ENCODE measurements at regions not wholly inside any gene's neighbourhood (a gene's known extent, or its start where the extent isn't known, plus 50 kb on each side); places are given as distances from the start of the nearest gene placed in this dataset.

- ATAC-seq = no peak
These were observed 82.8 kb upstream of the E2F8 start for GRCh38 chr11:19323502-19323901.

DNA sequence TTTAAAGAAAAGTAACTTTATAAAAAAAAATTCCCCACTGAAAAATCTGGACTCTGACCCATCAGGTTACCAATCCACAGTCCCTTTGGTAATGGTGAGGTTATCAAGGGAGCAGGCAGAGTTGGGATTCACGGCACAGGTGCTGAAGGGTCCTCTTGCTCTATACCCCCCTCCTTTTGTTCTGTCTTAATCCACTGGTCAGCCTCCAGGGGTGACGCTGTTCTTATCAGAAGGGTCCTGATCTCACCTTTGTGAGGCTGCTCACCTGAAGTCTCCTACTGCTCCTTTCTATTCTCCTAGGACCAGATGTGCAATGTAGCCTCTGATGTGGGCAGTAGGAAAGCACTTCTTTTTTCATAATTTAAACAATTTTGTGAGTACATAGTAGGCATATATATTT, 80.6 kb upstream of the E2F8 start:
- ATAC-seq = no peak

DNA sequence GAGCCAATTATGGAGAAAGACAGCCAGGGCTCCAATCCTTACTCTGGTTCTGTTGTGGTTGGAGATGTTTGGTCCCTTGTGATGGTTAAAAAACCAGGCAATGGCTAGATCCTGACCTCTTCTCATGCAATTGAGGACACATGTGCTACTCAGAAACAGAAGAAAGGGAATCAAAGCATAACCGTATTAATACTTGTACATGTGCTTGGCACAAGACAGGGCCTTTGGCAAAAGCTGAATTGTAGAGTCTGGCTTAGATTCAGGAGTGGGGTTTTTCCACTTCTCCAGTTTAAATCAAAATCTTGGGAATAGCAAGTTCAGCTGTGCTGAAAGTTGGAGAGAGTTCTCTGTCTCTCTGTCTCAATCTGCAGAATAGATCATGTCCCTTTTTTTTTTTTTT, 80.1 kb upstream of the E2F8 start:
- no peak for ATAC-seq

DNA sequence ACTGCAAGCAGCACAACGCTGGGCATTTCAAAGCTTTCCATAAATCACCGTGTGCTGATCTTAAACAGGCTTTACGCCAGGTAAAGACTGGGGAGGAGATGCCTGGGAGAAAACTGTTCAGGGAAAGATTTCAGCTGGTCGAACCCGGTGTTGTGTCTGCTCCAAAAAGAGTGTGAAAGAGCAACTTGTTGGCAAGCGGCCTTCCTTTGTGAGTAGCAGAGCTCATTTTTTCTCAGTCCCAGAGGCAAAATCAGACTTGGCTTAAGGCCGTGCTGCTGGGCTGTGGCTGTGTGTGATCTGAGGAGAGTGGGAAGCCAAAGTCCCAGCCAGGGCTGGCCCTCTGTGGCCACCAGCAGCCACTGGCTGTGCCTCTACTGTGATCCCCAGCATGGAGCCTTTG, 75.7 kb upstream of the E2F8 start:
- no peak for ATAC-seq

DNA sequence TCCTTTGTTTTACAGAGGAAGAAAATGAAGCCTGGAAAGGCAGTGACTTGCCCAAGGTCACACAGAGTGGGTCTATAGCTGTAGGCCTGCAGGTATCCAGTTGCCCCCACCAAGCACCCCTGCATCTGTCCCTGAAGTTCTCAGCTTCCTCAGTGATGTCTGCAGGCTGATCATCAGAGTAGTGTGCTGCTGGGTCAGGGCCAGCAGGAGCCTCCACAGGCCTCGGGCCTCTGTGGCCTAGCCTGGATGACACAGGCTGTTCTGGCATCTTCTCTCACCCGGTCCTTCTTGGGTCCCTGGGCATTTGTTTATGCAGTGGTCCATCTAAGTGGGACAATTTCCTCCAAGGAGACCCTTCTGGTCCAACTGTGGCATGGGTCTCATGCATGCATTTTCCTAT, 74.8 kb upstream of the E2F8 start:
- no peak for ATAC-seq

- ATAC-seq = no peak
These were observed 72.4 kb upstream of the E2F8 start for GRCh38 chr11:19313140-19313539.

GRCh38 chr11:19311308-19312030, 70.7 kb upstream of the E2F8 start:
- ATAC-seq = peak; percentile 71

GRCh38 chr11:19307498-19307897, 66.8 kb upstream of the E2F8 start:
- no peak for ATAC-seq

DNA sequence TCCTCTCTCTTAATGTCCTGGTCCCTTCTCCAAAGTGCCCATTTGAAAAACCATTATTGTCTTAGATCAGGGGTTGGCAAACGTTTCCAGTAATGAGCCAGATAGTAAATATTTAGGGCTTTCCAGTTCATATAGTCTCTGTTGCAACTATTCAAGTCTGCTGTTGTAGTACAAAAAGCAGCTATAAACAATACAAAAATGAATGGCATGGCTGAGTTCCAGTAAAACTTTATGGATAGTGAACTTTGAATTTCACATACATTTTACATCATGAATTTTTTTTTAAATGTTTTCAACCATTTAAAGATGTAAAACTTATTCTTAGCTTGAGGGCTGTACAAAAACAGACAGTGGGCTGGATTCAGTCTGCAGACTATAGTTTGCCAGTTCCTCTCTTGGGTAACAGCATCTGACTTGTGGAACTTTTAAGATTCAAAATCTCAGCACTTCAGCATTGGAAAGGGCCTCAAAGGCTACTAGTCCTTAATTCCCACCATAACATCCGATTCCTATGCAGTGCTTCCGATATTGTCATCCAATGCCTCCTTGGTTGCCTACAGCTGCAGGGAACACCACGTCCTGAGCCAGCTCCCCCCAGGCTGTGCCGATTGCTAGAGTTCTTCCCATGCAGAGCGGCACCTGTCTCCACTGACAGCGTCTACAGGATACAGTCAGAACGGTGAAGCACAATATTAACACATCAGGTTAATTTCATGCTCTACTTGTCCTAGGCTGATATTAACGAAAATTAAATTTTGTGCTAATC, 65.6 kb upstream of the E2F8 start:
- ATAC-seq = no peak

GRCh38 chr11:19301361-19301760, 60.6 kb upstream of the E2F8 start:
- ATAC-seq = no peak

DNA sequence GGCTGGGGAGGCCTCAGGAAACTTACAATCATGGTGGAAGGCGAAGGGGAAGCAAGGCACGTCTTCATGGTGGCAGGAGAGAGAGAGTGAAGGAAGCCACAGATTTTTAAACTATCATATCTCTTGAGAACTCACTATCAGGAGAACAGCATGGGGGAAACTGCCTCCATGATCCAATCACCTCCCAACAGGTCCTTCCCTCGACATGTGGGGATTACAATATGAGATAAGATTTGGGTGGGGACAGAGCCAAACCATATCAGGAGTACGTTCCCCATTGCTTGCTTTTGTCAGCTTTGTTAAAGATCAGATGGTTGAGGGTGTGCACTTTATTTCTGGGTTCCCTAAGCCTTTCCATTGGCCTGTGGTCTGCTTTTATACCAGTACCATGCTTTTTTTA, 53.7 kb upstream of the E2F8 start:
- ATAC-seq = no peak

DNA sequence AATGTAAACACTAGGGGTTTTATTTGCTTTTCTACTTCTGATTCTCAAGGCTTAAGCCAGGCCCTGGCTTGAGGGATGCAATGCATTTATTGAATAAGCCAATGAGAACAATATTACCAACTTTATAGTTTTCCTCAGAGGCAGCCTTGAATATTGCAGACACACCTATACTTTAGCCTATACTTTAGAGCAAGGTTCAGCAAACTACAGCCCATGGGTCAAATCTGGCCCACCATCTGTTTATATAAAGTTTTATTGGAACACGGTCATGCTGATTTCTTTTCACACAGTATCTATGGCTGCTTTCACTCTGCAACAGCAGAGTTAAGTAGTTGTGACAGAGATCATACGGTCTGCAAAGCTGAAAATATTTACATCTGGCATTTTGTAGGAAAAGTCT, 50.3 kb upstream of the E2F8 start:
- no peak for ATAC-seq
